GM23248 (cell line): ENCODE measurements at regions not wholly inside any gene's neighbourhood (a gene's known extent, or its start where the extent isn't known, plus 50 kb on each side); places are given as distances from the start of the nearest gene placed in this dataset.

Experiments
- EZH2 ChIP-seq: fragments of 200-600 bp; sonication (generic); IDR thresholded peaks from 2 replicates; pipeline ENCODE4 v1.6.1; 2018; ENCODE audit warnings: antibody characterized with exemption, mild to moderate bottlenecking; ENCODE audit not compliant: insufficient read depth, poor library complexity, severe bottlenecking
- EZH2phosphoT487 ChIP-seq: fragments of 200-600 bp; sonication (generic); IDR thresholded peaks from 2 replicates; pipeline ENCODE4 v1.6.1; 2018; ENCODE audit warnings: antibody characterized with exemption, moderate library complexity, mild to moderate bottlenecking, low read depth; ENCODE audit not compliant: insufficient read depth

DNA sequence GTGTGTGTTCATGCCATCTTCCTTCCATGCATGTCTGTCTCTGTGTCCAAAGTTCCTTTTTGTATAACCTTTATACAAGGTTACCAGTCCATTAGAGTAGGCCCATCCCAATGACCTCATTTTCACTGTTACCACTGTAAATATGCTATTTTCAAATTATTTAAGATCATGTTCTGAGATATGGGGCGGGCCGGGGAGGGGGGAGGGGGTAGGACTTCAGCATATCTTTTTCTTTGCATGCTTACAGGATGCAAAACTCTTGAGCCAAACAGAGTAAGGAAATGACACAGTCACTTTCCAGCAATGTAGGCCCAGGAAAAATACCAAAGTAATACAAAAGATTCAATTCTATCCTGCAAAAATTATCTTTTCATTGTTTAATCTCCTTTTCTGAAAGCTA, 124.1 kb upstream of the HNRNPA3 start:
- no peak for TF ChIP-seq EZH2
- TF ChIP-seq EZH2phosphoT487 = no peak
